Dendritic cell treated with granulocyte-macrophage colony-stimulating factor and Interleukin-4, amounts not matched to agents 40 ng/mL and 50 ng/mL, for 4 days (primary cell): ENCODE measurements at regions not wholly inside any gene's neighbourhood (a gene's known extent, or its start where the extent isn't known, plus 50 kb on each side); places are given as distances from the start of the nearest gene placed in this dataset.

ENCODE experiments used
- H3K27ac Mint-ChIP-seq: one replicate; pipeline ENCODE4 v1.8.0; 2022; ENCODE audit warnings: mild to moderate bottlenecking, mixed read lengths
- H3K27me3 Mint-ChIP-seq: one replicate; pipeline ENCODE4 v1.8.0; 2022; ENCODE audit warnings: mild to moderate bottlenecking, mixed read lengths
- H3K36me3 Mint-ChIP-seq: one replicate; pipeline ENCODE4 v1.8.0; 2022; ENCODE audit warnings: low read depth, mixed read lengths
- H3K4me1 Mint-ChIP-seq: one replicate; pipeline ENCODE4 v1.8.0; 2022; ENCODE audit warnings: low read depth, mixed read lengths
- H3K4me3 Mint-ChIP-seq: one replicate; pipeline ENCODE4 v1.8.0; 2022; ENCODE audit warnings: mild to moderate bottlenecking, moderate library complexity, mixed read lengths
- H3K9me3 Mint-ChIP-seq: one replicate; pipeline ENCODE4 v1.8.0; 2022; ENCODE audit warnings: mixed read lengths
- intact Hi-C: fragments of 100-400 bp; cut with micrococcal nuclease; formaldehyde crosslinking; loops from one replicate; pipeline ENCODE4 v1.15.0; 2022

DNA sequence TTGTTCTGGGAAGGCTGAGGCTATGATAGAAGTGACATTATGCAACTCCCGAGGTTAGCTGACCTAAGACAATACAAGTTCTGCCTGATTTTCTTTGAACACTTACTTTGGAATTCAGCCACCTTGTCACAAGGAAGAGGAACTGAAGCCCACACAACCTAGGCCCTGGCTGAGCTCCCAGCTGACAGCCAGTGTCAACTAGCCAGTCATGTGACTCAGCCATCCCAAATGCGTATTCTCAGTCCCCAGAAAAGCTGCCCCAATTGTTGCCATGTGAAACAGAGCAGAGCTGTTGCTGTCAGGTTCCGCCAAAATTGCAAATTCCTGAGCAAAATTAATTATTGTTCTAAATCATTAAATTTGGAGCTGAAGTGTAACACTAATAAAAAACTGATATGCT lies 1010.0 kb downstream of the XPNPEP1 start:
- Mint-ChIP-seq H3K27me3 (peaks cover 14% of the 10 kb centered on the region), H3K4me1 (no peaks in the 10 kb centered on the region), H3K27ac (no peak overlapping the region), H3K36me3 (no peaks in the 10 kb centered on the region), H3K4me3 (no peak overlapping the region), H3K9me3 (no peaks in the 10 kb centered on the region)
- intact Hi-C loops = no loop called here

DNA sequence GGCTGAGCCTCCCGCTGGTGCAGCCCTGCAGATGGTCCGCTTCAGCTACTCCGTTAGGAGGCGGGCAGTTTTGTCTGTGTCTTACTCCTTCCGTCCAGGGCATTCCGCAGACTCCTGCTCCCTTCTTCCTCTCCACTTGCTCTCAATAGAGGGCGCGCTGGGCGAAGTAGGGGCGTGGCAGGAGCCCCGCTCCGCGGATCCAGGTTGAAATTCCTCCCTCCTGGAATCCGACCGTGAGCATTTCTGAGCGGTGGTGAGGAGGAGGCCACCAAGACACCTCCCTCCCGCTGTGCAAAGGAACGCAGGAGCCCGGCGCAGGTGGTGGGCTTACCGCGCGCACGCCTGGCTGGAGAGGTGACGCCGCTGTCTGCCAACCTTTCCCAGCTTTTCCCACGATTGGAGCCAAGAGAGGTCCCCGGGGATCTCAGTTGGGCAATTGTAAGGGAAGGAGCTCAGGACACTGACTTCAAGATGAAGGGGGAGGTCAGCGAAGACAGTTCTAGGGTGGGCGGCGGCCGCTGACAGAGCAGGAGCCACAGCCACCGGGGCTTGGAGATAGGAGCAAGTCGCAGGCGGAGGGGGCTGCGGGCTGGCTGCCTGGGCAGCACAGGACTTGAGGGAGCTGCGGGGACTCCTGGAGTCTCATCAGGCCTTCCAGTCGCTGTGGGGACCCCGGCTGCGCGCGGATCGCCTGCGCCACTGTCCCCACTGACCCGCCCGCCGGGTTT lies 1011.3 kb downstream of the XPNPEP1 start:
- intact Hi-C loops = no loop called here
- no peak overlapping the region for H3K4me3 Mint-ChIP-seq
- no peak overlapping the region for H3K27ac Mint-ChIP-seq
- H3K4me1 Mint-ChIP-seq = no peaks in the 10 kb centered on the region
- no peaks in the 10 kb centered on the region for H3K36me3 Mint-ChIP-seq
- no peaks in the 10 kb centered on the region for H3K9me3 Mint-ChIP-seq
- peaks cover 14% of the 10 kb centered on the region for H3K27me3 Mint-ChIP-seq

DNA sequence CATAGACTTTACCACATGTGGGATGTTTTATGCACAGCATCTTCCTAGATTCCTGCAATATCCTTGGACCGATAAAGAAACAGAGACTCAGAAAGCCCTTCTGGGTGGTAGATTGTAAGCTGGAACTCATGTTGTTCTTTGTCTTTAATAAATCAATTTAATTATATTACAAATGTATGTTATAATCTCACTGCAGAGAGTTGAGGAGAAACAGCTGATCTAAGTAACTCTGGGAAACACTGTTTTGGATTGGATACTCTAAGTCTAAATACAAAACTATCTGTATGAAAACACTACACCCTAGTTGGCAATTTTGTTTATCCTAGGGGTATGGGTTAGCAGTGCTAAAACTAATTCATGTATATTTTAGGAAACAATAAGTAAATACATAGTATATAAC lies 1015.2 kb downstream of the XPNPEP1 start:
- Mint-ChIP-seq H3K27me3 (peaks cover 9% of the 10 kb centered on the region), H3K36me3 (no peaks in the 10 kb centered on the region), H3K9me3 (no peaks in the 10 kb centered on the region), H3K27ac (no peak overlapping the region), H3K4me1 (no peaks in the 10 kb centered on the region), H3K4me3 (no peak overlapping the region)
- intact Hi-C loops = no loop called here

DNA sequence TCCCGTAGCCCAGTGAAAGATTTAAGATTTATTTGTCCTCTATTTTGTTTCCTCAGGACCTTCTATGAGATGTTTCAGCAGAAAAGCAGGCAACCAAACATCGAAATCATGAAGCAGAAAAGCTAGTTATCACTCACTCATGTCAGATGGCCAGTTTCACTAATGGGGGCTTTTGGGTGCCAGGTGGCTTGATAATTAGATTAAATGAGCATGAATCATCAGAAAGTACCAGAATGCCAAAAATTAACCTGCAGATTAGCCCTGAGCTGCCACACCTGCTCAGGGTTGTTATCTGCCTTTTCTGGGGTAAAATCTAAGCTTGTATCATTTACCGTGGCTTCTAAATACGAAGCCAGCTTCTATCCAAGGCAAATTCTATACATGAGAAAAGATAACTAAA lies 1017.5 kb downstream of the XPNPEP1 start:
- Mint-ChIP-seq H3K27ac (no peak overlapping the region), H3K4me1 (no peaks in the 10 kb centered on the region), H3K27me3 (no peaks in the 10 kb centered on the region), H3K4me3 (no peak overlapping the region), H3K9me3 (no peaks in the 10 kb centered on the region), H3K36me3 (no peaks in the 10 kb centered on the region)
- intact Hi-C loops = no loop called here

DNA sequence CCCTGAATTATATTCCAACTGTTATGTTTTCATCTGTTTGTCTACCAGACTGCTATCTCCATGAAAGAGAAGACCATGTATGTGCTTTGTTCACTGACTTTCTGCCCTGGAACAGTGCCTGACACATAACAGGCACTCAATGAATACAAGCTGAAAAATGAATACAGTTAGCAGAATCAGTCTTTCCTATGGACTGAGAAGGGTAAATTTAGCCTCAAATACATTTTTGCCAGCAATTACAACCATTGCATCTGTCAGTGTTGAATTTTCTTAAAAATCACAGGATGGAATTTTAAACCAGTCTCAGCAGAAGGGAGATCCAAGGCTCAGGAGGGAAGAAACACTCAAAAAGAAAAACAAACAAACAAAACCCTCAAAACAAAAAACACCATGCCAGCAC lies 1018.1 kb downstream of the XPNPEP1 start:
- no peaks in the 10 kb centered on the region for H3K4me1 Mint-ChIP-seq
- H3K27ac Mint-ChIP-seq = no peak overlapping the region
- no peaks in the 10 kb centered on the region for H3K9me3 Mint-ChIP-seq
- H3K4me3 Mint-ChIP-seq = no peak overlapping the region
- no peaks in the 10 kb centered on the region for H3K27me3 Mint-ChIP-seq
- intact Hi-C loops = no loop called here
- no peaks in the 10 kb centered on the region for H3K36me3 Mint-ChIP-seq

DNA sequence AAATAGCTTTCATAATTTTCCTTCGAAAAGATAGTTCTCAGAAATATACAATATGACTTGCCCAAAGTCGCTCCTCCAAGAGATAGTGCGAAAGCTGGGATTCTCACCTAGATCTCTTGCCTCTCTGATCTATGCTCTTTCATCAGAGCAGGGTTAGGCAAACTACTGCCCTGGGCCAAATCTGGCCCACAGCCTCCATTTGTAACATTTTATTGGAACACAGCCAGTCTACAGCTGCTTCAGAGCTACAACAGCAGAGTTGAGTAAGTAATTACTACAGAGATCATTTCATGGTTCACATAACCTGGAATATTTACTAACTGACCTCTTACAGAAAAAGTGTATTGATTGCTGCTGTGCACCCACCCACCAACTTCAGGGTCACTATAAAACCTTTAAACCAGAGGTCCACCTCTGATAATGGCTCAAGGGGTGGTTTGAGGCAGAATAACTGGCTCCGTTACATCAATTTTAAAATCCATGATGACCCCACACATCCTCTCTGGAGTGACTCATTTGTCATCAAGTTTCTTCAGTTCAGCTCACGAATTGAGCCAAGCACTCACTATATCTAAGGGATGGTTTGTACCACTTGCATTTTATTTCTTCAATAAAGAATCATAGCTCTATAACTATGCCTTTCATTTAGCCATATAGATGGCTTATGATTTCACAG lies 1019.0 kb downstream of the XPNPEP1 start:
- Mint-ChIP-seq H3K27ac (no peak overlapping the region), H3K36me3 (no peaks in the 10 kb centered on the region), H3K9me3 (no peaks in the 10 kb centered on the region), H3K27me3 (no peaks in the 10 kb centered on the region), H3K4me1 (no peaks in the 10 kb centered on the region), H3K4me3 (no peak overlapping the region)
- intact Hi-C loops = no loop called here

DNA sequence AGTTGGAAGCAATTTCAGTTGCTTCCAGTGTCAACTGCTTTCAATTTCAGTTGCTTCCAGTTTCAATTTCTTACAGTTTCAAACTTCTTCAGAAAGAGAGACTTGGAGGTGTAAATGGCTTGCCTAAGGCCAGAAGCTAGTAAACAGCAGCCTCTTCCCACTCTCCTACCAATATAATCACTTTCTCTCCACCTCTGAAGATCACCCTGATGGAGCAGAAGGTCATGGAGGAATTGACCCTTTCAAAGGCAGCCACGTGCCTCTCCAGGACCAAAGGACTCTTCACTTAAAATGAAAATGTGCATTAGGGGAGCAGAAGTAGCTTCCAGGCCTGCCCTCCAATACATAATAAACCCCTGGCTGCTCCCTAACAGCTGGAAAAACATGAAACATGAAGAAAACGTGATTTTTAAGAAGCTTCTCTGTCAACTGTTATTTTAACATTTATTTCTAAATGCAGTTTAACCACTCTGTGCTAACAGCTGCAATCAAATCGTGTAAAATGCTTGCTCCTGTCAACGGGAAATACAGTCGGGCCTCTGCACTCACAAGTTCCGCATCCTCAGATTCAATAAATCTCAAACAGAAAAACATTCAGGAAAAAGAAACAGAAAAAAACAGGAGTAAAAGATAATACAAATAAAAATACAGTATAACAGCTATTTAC lies 1020.6 kb downstream of the XPNPEP1 start:
- intact Hi-C loops = no loop called here
- Mint-ChIP-seq H3K4me1 (no peaks in the 10 kb centered on the region), H3K36me3 (no peaks in the 10 kb centered on the region), H3K4me3 (no peak overlapping the region), H3K27ac (no peak overlapping the region), H3K9me3 (no peaks in the 10 kb centered on the region), H3K27me3 (no peaks in the 10 kb centered on the region)

DNA sequence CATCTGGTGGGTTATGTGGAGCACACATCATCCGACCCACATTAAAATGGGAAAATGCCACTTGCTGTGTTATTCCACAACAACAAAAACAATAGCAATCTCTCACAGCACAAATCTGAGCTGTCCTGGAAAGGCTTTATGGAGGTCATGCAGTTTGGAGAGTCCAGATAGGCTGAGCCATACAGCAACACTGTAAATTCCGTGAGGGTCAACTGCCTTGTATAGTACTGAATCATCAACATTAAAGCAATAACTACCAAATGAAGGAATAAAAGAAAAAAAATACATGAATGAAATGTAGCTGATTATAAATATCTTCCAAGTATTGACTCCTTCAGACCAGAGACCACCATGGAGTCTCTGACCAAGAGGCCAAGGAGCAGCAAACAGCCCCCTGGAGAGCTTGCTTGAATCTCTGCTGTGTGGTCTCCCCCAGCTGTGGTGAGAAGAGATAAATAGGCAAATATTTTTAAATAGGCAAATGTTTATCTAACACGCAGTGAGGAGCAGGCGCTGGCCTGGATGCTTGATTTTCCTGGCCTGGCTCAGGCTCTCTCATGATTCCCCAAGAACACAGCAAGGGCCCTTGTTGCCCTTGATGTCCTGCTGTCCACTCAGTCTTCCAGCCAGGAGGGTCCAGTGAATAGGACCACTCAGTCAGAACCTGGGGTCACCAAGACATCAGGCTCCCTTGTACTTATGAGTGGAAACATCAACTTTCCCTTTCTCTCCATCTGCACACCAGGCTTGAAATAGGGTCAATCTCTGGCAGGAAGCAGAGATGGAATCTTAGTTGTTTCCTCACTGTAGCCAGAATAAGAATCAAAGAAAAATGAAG lies 1021.3 kb downstream of the XPNPEP1 start:
- intact Hi-C loops = no loop called here
- H3K36me3 Mint-ChIP-seq = no peaks in the 10 kb centered on the region
- H3K4me3 Mint-ChIP-seq = no peak overlapping the region

DNA sequence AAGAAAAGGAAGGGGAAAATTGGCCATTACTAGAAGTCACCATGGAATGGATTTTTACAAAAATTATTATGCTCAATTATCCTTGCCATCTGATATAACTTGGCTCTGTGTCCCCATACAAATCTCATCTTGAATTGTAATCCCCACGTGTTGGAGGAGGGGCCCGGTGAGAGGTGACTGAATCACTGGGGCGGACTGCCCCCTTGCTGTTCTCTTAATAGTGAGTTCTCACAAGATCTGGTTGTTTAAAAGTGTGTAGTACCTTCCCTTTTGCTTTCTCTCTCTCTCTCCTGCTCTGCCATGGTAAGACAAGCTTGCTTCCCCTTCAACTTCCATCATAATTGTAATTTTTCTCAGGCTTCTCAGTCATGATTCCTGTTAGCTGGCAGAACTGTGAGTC lies 1023.6 kb downstream of the XPNPEP1 start:
- no peaks in the 10 kb centered on the region for H3K4me1 Mint-ChIP-seq

More for the DNA sequence above, 1021.3 kb downstream of the XPNPEP1 start:
- no peaks in the 10 kb centered on the region for H3K27me3 Mint-ChIP-seq
- no peak overlapping the region for H3K27ac Mint-ChIP-seq
- no peaks in the 10 kb centered on the region for H3K9me3 Mint-ChIP-seq
- H3K4me1 Mint-ChIP-seq = no peaks in the 10 kb centered on the region

DNA sequence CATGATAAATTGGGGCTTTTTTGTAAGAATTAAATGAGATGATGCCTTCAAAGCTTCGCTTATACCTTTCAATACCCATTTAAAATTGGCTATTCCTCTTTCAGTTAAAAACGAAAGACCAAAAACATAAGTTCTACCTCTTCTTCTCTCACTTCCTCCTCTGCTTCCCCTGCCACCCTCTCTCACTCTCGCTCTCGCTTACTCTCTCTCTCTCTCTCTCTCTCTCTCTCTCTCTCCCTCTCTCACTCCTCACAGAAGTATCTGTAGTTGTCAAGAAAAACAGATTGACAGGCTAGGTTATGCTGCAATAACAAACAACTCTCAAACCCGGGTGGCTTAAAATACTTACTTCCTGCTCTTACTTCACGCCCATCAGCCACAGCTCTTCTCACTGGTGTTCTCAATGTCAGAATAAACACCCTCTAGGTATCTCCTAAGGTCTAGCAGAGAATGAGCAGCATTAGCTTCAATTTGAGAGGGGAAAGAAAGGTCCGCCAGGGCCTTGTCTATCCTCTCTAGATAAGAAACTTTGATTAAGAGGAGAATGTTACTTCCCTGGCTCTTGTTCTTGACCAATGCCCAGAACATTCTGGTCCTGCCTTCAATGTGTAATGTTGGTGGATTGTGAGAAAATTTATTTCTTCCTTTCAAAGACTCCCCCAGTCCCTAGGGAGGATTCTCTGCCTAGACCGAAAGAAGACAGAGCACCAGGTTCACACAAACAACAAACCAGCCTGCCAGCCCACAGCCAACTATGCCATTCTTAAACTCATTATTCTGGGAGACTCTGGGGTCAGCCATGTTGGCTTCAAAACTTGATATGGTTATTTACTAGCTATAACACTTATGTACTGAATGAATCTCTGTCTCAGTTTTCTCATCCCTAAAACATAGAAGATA lies 1028.7 kb downstream of the XPNPEP1 start:
- intact Hi-C loops = no loop called here
- Mint-ChIP-seq H3K9me3 (peaks cover 16% of the 10 kb centered on the region), H3K27ac (no peak overlapping the region)

More for the DNA sequence above, 1023.6 kb downstream of the XPNPEP1 start:
- Mint-ChIP-seq H3K27me3 (no peaks in the 10 kb centered on the region), H3K9me3 (peaks cover 2% of the 10 kb centered on the region), H3K27ac (no peak overlapping the region), H3K4me3 (no peak overlapping the region), H3K36me3 (no peaks in the 10 kb centered on the region)
- intact Hi-C loops = no loop called here

DNA sequence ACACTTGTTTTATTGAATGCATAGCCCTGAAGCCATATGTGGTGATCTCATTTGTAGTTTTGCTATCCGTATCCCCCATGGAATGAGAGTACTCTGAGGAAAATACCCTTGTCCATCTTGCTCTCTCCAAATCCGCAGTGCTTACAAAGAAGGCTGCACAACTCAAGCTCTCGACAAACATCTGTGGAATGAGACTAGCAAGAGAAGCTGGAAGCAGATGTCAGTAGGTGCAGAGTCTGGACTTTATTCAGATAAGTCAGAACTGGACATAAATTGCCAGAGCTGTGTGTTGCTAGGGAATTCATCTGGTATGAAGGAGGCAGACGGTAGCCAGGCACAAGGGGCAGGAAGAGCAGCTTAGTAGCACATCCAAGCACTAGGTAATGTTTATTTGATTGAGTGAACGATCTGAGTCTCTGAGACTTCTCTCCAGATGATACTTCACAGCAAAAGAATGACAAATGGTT lies 1046.2 kb downstream of the XPNPEP1 start:
- no peaks in the 10 kb centered on the region for H3K9me3 Mint-ChIP-seq
- H3K27ac Mint-ChIP-seq = no peak overlapping the region
- no peak overlapping the region for H3K4me3 Mint-ChIP-seq
- H3K27me3 Mint-ChIP-seq = no peaks in the 10 kb centered on the region
- H3K36me3 Mint-ChIP-seq = no peaks in the 10 kb centered on the region
- H3K4me1 Mint-ChIP-seq = no peaks in the 10 kb centered on the region
- intact Hi-C loops = no loop called here

More for the DNA sequence above, 1028.7 kb downstream of the XPNPEP1 start:
- Mint-ChIP-seq H3K4me1 (no peaks in the 10 kb centered on the region), H3K27me3 (no peaks in the 10 kb centered on the region), H3K36me3 (no peaks in the 10 kb centered on the region), H3K4me3 (no peak overlapping the region)

DNA sequence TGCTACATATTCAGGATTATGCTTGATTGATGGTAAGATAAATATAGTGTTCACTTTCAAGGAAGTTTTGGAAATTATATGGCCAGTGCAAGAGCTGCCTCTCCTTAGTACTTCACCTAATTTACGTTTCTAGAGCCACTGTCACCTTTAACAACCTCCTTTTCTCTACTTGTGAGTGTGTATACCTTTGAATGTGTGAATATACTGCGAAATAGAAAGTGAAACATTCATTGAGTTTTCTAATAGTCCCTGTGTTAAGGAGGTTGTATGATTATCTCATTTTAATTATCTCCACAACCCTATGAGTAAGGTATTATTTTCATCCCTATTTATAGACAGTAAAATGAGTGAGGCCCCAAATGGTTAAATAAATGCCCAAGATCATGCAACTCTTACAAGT lies 1050.5 kb downstream of the XPNPEP1 start:
- intact Hi-C loops = no loop called here
- no peaks in the 10 kb centered on the region for H3K36me3 Mint-ChIP-seq
- no peaks in the 10 kb centered on the region for H3K9me3 Mint-ChIP-seq

DNA sequence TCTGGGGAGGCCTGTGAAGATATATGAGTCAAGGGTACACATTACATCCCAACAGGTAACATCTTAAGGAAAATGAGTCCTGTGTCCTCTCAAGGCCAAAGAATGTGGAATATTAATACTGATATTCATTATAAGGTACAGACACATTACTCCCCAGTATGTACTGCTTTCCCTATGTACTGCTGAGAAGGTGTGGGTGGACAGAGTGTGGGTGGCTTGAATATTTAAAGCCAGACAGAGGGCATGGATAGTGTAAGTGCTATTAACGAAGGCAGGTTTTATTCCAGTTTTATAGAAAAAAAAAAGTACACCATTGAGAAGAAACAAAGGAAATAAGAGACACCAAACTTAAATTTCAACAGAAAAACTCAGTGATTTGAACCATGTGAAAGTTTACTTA lies 1054.4 kb downstream of the XPNPEP1 start:
- Mint-ChIP-seq H3K27me3 (no peaks in the 10 kb centered on the region), H3K4me1 (no peaks in the 10 kb centered on the region), H3K9me3 (peaks cover 8% of the 10 kb centered on the region), H3K36me3 (no peaks in the 10 kb centered on the region), H3K4me3 (no peak overlapping the region), H3K27ac (no peak overlapping the region)
- intact Hi-C loops = no loop called here

More for the DNA sequence above, 1050.5 kb downstream of the XPNPEP1 start:
- H3K27me3 Mint-ChIP-seq = no peaks in the 10 kb centered on the region
- no peaks in the 10 kb centered on the region for H3K4me1 Mint-ChIP-seq
- H3K27ac Mint-ChIP-seq = no peak overlapping the region
- no peak overlapping the region for H3K4me3 Mint-ChIP-seq
